ENCODE measurements at regions not wholly inside any gene's neighbourhood (a gene's known extent, or its start where the extent isn't known, plus 50 kb on each side); places are given as distances from the start of the nearest gene placed in this dataset.
"Not testable (repeated sequence)": the region's sequence is repeated elsewhere in the genome, so short reads cannot be mapped to it uniquely, and the experiment has no call there.

DNA sequence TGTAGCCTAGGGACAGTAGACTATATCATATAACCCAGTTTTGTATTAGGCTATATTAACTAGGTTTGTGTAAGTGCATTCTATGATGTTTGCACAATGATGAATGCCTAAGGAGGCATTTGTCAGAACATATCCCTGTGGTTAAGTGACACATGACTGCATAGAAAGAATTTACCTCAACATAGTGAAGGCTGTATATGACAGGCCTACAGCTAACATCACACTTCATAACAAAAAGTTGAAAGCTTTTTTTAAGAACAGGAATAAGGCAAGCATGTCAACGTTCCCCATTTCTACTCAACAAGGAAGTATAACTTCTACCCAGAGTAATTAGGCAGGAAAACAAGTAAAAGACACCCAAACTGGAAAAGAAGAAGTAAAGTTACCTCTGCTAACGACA, 165.9 kb upstream of the NDST4 start:
- DNase-seq = no peak

DNA sequence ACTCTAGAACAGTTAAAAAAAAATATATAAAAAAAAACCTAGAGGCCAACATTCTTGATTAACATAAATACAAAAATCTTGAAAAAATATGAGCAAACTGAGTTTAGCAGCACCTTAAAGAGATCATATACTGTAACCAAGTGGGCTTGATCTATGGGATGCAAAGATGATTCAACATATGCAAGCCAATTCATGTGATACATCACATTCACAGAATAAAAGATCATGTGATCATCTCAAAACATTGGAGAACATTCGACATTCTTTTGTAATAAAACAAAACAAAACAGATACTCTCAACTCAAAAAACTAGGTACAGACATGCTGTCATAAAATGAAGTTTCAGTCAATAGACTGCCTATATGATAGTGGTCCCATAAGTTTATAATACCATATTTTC, 165.4 kb upstream of the NDST4 start:
- no peak for DNase-seq

DNA sequence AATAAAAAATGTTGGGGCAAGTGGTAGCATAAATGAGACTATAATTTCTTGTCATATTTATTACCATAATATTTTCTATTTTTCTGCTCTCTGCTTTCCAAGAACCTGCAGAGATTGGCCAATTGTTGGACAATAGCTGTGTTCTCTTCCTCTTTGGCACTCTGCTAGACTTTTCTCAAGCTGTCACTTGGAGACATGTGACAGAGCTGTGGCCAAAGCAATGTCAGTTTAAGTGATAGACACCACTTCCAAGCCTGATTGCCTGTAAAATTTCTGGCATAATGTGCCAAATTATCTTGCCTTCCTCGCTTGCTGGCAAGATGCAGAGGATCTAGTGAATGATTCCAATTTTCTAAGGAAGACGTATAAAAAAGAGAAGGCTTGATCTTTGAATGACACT, 162.2 kb upstream of the NDST4 start:
- DNase-seq = no peak

GRCh38 chr4:115274545-115274944, 161.1 kb upstream of the NDST4 start:
- no peak for DNase-seq

DNA sequence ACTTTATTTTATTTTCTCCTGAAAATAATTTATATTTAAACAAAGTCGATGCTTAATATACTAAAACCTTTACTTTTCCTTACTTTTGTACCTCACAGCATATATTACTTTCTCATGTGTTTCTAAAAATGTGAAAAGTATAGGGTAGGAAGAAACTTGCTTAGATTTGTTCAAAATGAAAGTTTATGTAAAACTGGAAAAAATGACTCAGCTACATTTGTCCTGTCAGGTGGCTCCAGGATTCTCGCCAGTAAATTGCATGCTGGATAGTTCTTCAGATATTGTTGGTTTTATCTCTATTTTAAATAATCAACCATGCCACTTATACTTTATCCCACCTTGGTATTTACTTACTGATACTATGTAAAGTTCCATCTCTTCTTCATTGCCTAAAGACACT, 159.2 kb upstream of the NDST4 start:
- no peak for DNase-seq

DNA sequence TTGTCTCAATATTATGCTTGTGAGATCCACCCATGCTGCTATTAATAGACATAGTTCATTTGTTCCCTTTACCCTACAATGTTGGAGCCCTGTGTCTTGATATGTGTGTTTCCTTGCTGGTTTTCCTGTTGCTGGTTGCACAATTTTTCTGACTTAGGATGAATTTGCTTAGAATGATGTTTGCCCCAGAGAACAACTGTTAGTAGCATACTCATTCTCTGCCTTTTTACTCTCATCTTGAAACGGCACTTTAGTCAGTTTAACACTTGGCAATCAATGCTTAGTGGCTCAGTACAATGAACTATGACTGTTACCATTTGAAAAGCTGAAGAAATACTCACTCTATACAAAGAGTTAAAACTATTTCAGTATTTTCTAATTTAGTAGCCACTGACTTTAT, 158.8 kb upstream of the NDST4 start:
- DNase-seq = no peak

- DNase-seq = no peak
Measured at GRCh38 chr4:115260195-115260594, 146.8 kb upstream of the NDST4 start.

DNA sequence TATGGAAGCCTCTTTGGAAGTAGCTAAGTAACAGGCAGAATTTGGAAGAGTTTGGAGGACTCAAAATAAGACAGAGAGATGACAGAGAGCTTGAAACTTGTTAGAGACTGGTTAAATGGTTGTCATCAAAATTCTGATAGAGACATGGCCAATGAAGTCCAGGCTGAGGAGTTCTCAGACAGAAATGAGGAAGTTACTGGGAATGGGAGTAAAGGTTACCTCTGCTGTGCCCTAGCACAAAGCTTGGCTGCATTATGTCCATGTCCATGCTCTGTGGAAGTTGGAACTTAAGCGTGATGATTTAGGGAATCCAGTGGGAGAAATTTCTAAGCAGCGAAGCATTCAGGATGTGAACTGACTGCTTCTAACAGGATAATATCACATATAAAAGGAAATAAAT, 146.2 kb upstream of the NDST4 start:
- DNase-seq = no peak

GRCh38 chr4:115249808-115250207, 136.4 kb upstream of the NDST4 start:
- DNase-seq = no peak

DNA sequence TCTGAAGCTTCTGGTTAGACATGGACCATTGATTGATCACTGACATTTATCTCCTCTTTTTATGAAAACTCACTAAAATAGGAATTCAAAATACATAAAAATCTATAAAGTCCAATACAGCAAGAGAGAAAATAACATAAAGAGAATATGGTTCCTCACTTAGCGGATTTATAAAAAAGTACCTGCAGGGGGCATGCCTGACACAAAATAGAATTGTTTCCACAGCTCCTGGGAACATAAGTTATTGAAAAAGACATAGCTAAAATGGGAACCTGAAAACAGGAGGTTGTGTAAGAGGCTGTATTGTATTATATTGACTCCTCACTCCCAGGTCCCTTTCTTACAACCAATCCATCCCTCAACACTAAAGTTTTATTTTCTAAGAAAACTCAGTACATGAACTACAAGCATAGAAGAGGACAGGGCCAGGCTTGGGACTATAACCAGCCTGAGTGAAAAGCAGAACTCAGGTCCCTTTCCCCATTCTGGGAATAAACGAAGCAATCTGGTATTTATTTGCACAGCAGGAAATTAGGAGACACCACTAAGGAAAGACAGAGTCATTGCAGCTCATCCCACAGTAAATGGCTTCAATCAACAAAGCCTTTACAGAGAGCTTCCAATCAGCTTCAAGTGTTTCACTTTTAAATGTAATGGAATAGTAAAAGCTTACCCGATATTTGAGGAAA, 121.1 kb upstream of the NDST4 start:
- DNase-seq = peak; percentile 1

- DNase-seq = no peak
Measured at GRCh38 chr4:115233600-115233999, 120.2 kb upstream of the NDST4 start.

GRCh38 chr4:115229873-115230272, 116.5 kb upstream of the NDST4 start:
- DNase-seq = no peak

GRCh38 chr4:115228851-115229250, 115.4 kb upstream of the NDST4 start:
- no peak for DNase-seq

- DNase-seq = no peak
Measured at GRCh38 chr4:115222061-115222460, 108.6 kb upstream of the NDST4 start.

- no peak for DNase-seq
Measured at GRCh38 chr4:115219862-115220261, 106.4 kb upstream of the NDST4 start.

DNA sequence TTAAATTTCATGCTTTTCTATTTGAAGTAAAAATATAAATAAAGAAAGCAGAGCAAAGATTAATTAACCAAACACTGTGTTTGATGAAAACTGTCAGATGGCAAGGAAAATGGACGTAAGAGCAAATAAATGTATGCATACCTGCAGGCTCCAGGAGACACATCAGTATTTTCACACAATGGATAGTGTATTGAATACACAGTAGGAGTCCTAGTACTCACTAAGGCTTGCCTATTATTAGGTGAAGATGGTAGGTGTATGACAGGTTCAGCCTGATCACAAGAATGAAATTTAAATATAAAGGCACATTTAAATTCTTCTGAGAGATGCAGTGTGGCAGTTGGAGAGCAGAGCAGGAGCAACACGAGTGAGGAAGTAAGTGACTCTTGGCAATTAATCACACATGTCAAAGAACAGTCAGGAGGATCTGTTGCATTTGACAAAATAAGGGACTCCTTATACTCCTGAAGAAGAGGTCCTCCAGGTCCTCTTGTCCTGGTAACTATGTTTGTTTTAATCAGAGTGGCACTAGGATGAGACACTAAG, 106.0 kb upstream of the NDST4 start:
- no peak for DNase-seq

- DNase-seq = no peak
Measured at GRCh38 chr4:115215935-115216334, 102.5 kb upstream of the NDST4 start.

GRCh38 chr4:115213716-115214115, 100.3 kb upstream of the NDST4 start:
- no peak for DNase-seq

- no peak for DNase-seq
Measured at GRCh38 chr4:115201042-115201330, 87.6 kb upstream of the NDST4 start.

- not testable (repeated sequence) for DNase-seq
Measured at GRCh38 chr4:115200201-115201041, 87.0 kb upstream of the NDST4 start.

DNA sequence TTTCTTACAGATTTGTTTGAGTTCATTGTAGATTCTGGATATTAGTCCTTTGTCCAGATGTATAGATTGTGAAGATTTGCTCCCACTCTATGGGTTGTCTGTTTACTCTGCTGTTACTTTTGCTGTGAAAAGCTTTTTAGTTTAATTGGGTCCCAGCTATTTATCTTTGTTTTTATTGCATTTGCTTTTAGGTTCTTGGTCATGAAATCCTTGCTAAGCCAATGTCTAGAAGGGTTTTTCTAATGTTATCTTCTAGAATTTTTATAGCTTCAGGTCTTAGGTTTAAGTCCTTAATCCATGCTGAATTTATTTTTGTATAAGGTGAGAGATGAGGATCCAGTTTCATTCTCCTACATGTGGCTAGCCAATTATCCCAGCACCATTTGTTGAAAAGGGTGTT, 81.2 kb upstream of the NDST4 start:
- DNase-seq = not testable (repeated sequence)

GRCh38 chr4:115190529-115190928, 77.1 kb upstream of the NDST4 start:
- no peak for DNase-seq

DNA sequence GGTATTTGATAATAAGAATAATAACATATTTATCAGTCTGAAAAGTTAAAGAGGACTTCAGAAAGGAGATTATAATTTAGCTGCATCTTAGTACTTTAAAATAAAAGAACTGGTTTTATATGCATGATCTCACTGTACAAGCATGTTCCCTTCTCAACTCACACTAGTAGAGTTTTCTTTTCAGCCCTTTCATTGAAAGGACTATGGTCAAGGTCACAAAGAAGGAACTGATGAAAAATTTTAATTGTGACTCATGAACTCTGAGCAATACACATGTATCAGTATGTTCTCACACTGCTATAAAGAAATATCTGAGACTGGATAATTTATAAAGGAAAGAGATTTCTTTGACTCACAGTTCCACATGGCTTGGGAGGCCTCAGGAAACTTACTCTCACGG, 73.7 kb upstream of the NDST4 start:
- no peak for DNase-seq

DNA sequence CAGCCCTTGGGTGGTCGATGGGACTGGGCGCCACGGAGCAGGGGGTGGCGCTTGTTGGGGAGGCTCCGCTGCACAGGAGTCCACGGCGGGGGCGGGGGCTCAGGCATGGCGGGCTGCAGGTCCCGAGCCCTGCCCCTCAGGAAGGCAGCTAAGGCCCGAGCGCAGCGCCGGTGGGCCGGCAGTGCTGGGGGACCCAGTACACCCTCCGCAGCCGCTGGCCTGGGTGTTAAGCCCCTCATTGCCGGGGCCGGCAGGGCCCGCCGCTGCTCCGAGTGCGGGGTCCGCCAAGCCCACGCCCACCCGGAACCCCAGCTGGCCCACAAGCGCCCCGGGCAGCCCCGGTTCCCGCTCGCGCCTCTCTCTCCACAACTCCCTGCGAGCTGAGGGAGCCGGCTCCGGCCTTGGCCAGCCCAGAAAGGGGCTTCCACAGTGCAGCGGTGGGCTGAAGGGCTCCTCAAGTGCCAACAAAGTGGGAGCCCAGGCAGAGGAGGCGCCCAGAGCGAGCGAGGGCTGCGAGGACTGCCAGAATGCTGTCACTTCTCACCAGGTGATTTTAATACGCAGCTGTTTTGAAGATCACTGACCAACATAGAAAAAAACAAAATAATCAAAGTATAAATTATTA, 66.1 kb upstream of the NDST4 start:
- DNase-seq = not testable (repeated sequence)

Measured in retina (tissue), 1 donor.